GM18873 (cell line): ENCODE measurements at regions not wholly inside any gene's neighbourhood (a gene's known extent, or its start where the extent isn't known, plus 50 kb on each side); places are given as distances from the start of the nearest gene placed in this dataset.
"Not testable (repeated sequence)": the region's sequence is repeated elsewhere in the genome, so short reads cannot be mapped to it uniquely, and the experiment has no call there.

Experiments used
- ATAC-seq: cut with Tn5 transposase; IDR thresholded peaks from one replicate; pipeline ENCODE4 v1.9.1; 2021; ENCODE audit warnings: mild to moderate bottlenecking, moderate library complexity, moderate number of reproducible peaks; ENCODE audit not compliant: unreplicated experiment, low FRiP score

- not testable (repeated sequence) for ATAC-seq
Measured at GRCh38 chr14:106674509-106675125, 1148.2 kb downstream of the TMEM121 start.

DNA sequence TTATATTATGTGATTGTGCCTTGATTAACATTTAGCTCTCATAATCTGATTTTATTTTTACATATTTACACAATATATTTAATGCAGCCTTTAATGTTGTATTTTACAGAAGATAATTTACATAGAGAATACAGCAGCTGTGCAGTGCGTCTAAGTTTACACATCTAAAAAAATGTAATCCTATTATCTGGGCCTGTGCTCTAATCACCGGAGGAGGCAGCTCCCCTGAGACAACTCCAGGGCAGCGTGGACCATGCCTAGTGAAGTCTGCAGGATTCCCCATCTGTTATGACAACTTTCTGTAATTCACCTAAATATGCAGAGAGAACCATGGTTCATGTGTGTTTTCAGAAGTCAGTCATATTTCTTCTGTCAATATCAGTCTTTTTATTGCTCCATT, 1149.3 kb downstream of the TMEM121 start:
- ATAC-seq: not testable (repeated sequence)

GRCh38 chr14:106679776-106680175, 1153.4 kb downstream of the TMEM121 start:
- ATAC-seq: no peak

DNA sequence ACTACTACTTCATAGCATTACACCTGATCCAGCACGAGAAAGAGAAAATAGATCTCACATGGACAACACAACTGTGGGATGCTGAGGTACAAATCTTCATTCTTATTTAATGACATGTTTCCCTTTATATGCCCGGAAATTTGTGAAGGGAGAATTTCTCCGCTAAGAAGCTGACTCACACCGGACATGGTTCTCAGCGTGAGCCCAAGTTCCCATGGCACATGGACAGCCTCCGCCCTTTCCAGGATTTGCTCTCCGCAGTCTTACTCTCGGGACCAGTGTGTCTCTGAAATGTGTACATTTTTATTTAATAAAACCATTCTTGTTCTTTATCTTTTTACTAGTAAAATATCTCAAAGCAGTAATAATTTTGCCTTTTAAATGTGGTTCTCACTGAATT, 1154.8 kb downstream of the TMEM121 start:
- no peak for ATAC-seq

DNA sequence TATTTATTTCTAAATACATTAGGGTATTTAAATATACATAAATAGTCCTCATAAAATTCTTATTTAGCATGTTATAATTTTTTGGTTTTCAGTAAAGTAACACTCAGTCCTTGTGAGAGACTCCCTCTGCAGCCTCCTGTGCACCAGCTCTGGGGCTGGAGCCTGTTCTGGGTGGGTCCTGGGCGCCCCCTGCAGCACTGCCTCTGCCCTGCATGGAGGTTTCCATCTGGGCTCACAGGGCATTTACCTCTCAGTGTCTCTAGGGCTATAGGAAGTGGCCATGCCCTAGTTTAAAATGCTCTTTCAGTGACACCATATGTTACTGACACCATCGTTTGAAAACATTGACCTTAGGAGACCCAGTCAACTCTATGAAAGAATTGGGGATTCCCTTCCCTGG, 1155.2 kb downstream of the TMEM121 start:
- no peak for ATAC-seq

DNA sequence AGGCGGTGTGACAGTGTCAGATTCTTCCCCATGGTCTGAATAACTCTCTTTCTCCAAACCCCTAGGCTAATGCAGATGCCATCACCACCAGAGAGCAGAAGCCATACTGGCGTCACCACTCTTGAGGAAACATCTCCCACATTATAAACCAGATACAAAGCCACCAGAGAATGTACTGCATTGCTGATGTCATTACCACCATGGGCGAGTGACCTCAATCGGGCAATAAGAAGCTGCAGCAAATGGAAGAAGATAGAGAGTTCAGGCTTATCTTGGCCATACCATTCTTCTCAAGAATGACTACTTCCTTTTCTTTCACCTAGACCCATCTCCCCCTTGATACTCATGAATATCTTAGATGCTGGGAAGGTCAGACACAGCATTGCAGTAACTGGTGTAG, 1157.2 kb downstream of the TMEM121 start:
- ATAC-seq: no peak

DNA sequence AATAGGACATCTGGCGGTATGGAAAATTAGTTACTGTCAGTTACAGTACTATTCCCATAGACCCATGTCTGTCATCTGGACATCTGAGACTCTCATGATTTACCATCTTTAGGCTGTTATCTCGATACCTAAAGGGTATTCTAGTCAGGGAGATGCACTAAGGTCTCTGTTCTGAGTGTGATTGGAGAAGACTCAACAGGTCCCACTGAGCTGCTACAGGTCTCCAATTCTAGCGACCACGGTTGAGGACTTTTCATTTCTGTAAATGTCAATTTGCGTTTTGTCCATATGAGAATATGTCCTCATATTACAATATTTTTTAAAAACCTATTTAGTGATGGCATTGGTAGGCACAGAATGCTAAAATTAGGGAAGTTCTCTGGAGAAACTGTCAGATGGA, 1160.2 kb downstream of the TMEM121 start:
- ATAC-seq: no peak

DNA sequence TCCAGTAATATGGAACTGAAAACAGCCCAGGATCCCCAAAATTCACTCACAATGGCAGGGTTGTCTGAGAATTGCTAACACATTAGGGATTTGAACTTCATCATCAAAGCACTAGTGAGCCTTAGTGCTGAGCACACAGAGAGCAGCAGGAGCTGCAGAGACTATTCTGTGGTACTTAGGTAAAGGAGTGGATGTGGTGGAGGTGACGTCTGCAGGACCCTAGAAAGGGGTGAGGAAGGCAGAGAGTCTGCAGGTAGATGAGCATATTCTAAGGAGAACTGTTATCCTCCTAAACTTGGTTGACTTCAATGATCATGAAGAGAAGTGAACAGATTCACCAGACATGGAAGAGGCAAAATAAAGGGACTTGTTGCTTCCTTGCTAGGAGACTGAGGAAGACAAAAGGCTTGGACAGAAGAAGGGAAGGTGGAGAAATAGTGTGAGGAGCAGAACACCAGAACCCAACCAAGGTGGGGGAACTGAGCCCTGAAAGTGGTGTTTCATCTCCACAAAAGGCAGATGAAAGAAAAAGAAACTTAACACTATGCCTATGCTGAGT, 1164.0 kb downstream of the TMEM121 start:
- no peak for ATAC-seq

GRCh38 chr14:106691601-106692291, 1165.4 kb downstream of the TMEM121 start:
- ATAC-seq: peak; percentile 40

- ATAC-seq: no peak
Measured at GRCh38 chr14:106694638-106695393, 1168.4 kb downstream of the TMEM121 start.

DNA sequence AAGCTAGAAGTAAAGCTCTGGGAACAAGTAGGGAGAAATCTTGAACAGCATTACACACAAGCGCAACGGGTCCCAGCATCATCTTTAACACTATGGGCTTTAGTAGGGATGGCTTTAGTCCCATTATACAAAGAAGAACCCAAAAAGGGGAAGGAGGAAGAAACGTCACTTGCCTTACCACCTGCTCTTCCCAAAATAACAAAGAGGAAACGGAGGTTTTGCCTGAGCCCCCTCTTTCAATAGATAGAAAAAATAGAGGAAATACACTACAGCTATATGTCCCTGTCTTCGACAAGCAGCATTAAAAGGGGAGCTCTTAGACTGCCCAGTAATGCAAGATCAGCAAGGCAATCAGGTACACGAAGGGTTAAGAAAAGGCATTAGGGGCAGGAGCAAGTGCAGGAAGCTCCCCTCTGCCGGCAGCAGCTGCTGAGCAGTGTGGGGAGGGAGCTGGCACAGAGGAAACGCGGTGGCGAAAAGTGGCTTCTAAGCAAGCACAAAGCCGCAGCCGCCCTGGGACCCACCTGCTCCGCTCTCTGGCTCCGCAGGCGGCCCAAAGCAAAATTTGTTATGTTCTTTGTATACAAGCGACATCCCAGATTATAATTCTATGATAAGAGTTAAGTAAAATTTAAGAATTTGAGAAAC, 1172.4 kb downstream of the TMEM121 start:
- ATAC-seq: peak; percentile 44

DNA sequence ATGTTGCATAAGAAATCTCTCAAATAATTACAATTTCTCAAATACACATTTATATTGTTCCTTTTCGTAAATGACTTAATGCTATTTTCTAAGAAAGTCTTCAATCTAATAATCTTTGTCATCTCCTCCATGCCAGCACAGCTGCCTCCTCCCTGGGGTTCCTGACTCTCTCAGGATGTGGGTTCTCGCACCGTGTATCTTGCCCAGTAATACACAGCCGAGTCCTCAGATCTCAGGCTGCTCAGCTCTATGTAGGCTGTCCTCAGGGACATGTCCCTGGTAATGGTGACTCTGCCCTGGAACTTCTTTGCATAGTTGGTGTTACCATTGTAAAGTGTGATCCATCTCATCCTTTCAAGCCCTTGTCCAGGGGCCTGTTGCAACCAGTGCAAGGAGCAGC, 1177.3 kb downstream of the TMEM121 start:
- not testable (repeated sequence) for ATAC-seq

GRCh38 chr14:106706488-106706887, 1180.1 kb downstream of the TMEM121 start:
- not testable (repeated sequence) for ATAC-seq

DNA sequence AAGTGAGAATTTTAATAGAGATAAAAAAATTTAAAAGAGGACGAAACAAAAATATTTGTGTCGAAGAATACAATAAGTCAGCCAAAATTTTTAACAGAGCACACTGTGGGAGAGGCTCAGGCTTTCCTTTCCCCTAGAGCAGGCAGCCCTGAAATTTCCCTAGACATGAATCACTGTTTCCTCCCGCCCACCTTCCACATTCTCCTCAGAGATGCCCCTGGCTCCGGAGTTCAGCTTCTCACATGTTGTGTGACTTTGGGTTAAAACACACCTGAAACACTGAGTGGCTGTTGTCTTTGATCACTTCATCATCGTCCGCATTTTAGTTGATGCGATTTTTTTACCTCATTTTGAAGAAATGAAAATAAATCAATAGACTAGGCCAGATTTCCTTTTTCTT, 1183.8 kb downstream of the TMEM121 start:
- ATAC-seq: not testable (repeated sequence)

DNA sequence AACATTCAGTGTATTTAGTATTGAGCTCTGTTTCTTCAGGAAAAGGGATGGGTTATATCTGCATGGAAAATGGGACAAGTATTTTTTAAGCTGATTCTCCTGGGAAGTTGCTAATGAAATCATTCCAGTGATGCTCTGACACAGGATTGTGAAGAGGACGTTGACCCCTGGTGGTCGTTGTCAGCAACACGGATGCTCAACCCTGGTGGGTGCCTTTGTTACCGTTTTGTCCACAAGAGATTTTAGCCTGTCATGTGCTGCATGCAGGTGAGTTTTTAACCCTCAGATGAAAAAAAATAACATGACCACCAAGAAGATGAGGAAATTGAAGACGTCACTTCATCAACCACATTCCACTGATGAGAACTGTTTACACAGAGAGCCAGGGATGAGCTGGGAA, 1186.1 kb downstream of the TMEM121 start:
- not testable (repeated sequence) for ATAC-seq

- ATAC-seq: peak; percentile 38
Measured at GRCh38 chr14:106714446-106715428, 1188.4 kb downstream of the TMEM121 start.

DNA sequence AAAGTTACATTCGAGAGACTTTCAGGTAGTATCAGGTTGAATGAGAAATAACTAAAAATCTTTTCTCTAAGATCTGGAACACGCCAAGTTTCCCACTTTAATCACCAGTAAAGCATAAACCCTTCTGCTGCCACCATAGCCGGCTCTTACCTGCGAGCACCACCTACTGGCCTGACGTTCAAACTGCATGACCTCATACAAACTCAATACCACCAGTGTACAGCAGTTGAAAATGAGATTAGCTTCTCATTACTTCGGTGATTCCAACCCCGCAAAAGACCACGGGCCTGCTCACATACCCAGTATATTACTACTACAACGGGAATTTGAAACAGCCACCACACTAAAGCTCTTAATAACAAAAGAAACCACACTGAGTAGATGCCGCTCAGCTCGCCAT, 1191.2 kb downstream of the TMEM121 start:
- not testable (repeated sequence) for ATAC-seq

GRCh38 chr14:106719880-106720279, 1193.5 kb downstream of the TMEM121 start:
- not testable (repeated sequence) for ATAC-seq

GRCh38 chr14:106721926-106722325, 1195.5 kb downstream of the TMEM121 start:
- not testable (repeated sequence) for ATAC-seq
